Esophagus muscularis mucosa (tissue), 3 donors: ENCODE measurements at regions not wholly inside any gene's neighbourhood (a gene's known extent, or its start where the extent isn't known, plus 50 kb on each side); places are given as distances from the start of the nearest gene placed in this dataset.

ENCODE experiments used
- CTCF ChIP-seq, 3 experiments: fragments of 200-600 bp in 2 of 3; fragments of 450-650 bp in 1 of 3; sonication (generic) in 2 of 3; IDR thresholded peaks; one replicate each; pipeline ENCODE4 v1.5.1; 2017 to 2019; ENCODE audit warnings: antibody characterized with exemption in 3 of 3, mild to moderate bottlenecking in 2 of 3, moderate library complexity in 1 of 3
- POLR2AphosphoS5 ChIP-seq, 2 donors: sonication (generic); formaldehyde crosslinking; IDR thresholded peaks; one replicate each; pipeline ENCODE4 v1.6.1; 2017; ENCODE audit warnings: antibody characterized with exemption in 2 of 2

DNA sequence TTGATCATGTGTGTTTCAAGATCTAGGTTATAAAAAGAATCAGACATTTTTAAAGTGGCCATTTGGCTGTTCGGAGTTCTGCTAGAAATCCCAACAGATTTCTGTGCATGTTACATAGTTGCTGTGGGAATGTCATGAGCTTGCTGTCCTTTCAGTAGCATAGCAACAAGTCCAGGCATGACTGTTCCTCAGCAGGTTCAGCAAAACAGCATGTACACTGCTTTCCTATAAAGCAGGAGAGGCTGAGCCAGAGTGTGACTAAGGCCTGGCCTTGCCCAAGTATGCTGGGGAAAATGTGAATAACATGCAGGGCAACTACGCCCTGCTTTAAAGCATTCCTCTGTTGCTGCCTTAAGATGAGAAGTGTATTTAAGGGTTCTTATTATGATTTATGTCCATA, 217.1 kb upstream of the SMIM31 start:
- no peak for TF ChIP-seq POLR2AphosphoS5 (IDR thresholded peaks at IDR 0.05)
- no peak for TF ChIP-seq CTCF (IDR thresholded peaks at IDR 0.05)
